Activated CD4-positive, alpha-beta T cell treated with anti-CD3 and anti-CD28 coated beads for 4 hours (primary cell): ENCODE measurements at regions not wholly inside any gene's neighbourhood (a gene's known extent, or its start where the extent isn't known, plus 50 kb on each side); places are given as distances from the start of the nearest gene placed in this dataset.

Experiments
- DNase-seq, 2 donors: peaks; one replicate each; pipeline ENCODE4 v3.0.0-alpha.2; 2020

DNA sequence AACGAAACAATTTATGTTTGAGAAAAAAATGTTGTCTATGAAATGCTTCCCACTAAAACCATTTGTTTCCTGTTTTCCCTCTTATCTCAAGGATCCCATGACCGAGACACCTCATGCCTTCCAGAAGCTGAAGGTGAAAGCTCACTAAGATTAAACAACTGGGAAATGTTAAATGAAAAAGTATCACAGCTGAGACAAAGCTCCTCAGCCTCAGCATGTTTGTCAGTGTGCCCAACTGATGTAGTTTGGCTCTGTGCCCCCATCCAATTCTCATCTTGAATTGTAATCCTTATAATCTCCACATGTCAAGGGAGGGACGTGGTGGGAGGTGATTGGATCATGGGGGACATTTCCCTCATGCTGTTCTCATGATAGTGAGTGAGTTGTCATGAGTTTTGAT lies 327.3 kb downstream of the HTR7 start:
- no peak for DNase-seq

- no peak for DNase-seq
Observed at GRCh38 chr10:90557385-90557784, 300.5 kb downstream of the HTR7 start.

DNA sequence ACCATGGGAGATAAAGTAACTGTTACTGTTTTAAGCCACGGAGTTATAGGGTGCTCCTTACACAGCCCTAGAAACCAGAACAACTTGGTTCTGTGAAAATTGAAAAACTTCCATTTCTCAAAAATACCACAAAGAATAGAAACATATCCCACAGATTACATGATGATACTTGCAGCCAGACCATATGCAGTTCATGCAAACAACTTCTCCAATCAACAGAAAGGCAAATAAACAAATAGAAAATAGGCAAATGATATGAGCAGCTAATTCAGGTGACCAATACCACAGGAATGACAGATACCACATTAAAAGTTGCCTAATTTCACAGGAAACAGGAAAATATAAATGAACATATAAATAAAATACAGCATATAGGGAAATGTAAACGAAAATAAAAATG lies 297.5 kb downstream of the HTR7 start:
- DNase-seq = no peak

DNA sequence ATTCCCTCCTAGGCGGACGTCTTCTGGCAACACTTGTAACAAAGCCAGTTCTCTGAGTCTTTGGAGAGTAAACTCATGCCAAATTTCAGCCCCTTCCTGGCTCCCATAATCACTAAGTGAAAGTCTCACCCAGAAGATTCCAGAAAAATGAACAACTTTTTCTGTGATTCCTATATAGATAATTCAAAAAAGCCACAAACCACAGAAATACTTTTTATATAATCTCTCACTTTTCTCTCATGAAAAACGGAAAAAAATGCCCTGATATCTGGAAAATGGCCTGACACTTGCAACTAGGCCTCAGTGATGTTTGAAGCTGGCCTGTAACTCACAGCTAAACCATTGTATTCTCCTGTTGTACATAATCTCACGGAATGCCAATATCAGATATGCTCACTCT lies 296.2 kb downstream of the HTR7 start:
- DNase-seq = no peak

DNA sequence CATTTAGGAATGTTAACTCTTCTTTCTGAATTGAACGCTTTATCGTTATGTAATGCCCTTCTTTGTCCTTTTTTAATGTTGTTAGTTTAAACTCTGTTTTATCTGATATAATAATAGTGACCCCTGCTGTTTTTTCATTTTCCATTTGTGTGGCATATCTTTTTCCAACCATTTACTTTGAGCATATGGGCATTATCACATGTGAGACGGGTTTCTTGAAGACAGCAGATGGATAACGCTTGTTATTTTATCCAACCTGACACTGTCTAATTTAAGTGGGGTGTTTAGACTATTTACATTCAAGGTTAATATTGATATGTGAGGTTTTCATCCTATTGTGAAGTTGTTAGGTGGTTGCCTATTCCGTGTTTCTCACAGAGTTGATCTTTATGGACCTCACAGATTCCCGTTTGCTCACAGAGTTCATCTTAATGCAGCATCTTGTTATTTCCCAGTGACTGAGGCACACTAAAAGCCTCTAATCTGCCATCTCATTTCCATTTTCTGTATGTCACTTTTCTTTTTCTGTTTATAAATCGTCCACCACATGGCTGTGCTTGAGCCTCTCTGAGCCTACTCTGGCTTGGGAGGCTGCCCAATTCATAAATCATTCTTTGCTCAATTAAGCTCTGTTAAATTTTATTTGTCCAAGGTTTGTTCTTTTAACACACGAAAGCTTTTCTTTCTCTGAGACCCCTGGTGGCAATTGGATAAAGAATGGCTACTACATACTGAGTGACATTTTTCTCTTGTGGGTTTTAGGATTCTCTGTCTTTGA lies 286.2 kb downstream of the HTR7 start:
- no peak for DNase-seq

DNA sequence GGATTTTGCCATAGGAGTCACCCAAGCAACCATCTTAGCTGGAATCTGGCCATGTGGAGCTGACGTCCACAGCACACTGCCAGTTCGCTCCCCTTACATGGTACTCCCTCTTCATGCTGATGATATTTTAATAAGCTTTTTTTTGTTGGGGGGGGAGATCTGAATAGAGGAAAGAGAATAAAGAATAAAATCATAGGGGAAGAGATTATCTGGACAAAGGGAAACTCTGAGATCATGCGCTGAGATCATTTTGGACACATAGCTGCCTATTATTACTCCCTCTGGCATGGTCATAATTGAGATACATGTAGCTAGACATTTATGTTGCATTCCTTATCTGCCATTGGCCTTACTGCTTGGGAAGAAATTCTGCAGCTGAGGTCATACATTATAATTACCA lies 282.7 kb downstream of the HTR7 start:
- no peak for DNase-seq

- DNase-seq = no peak
Observed at GRCh38 chr10:90577569-90577968, 280.3 kb downstream of the HTR7 start.

DNA sequence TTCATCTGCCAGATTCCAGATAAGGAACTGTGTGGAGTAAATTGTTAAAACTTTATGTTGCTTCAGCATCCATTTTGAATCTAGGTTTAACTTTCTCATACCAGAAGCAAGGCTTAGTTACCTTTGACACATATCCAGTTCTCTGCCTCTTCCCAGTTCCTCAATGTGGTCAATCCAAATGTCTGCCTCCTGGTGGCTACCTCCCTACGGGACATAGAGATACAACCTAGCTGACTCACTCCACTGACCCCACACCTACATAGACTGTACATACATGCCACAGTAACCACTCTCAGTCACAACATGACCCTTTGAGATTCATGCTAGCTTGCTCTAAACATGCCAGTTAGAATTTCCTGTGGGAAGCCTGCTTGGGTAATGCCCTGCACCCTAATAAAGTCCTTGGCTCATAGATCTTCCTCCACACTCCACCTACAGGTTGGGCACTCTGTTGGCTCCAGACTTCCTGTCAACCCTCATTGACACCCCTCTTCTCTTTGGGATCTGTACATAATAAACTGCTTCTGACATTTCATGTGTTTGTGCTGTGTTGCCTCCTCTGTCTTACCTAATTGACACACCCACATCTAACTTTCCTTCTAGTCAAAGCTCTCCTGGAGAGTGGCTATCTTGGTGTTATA lies 278.1 kb downstream of the HTR7 start:
- DNase-seq = no peak

GRCh38 chr10:90583416-90583815 lies 274.4 kb downstream of the HTR7 start:
- no peak for DNase-seq

GRCh38 chr10:90587081-90587491 lies 270.8 kb downstream of the HTR7 start:
- no peak for DNase-seq

GRCh38 chr10:90587561-90587960 lies 270.3 kb downstream of the HTR7 start:
- DNase-seq = no peak

- no peak for DNase-seq
Observed at GRCh38 chr10:90588222-90588621, 269.6 kb downstream of the HTR7 start.

DNA sequence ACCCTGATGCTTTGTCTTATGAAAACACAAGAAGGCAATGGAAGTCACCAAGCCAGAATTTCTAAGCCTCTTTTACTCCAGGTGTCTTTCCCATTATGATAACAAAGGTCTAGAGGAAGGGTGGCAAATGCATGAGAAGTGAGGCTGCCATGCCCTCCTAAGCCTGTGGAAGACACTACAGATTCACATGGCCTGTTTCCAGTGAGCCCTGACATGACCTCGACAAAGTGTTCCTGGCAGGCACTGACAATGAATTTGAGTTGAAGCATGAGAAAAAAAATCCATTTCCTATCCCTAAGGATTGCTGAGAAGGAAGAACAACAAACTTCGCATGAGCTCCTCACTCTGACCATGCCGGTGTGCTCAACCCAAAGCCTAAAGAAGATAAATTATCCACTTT lies 268.0 kb downstream of the HTR7 start:
- no peak for DNase-seq

- no peak for DNase-seq
Observed at GRCh38 chr10:90591629-90592028, 266.2 kb downstream of the HTR7 start.

- DNase-seq = no peak
Observed at GRCh38 chr10:90592638-90593302, 265.1 kb downstream of the HTR7 start.

DNA sequence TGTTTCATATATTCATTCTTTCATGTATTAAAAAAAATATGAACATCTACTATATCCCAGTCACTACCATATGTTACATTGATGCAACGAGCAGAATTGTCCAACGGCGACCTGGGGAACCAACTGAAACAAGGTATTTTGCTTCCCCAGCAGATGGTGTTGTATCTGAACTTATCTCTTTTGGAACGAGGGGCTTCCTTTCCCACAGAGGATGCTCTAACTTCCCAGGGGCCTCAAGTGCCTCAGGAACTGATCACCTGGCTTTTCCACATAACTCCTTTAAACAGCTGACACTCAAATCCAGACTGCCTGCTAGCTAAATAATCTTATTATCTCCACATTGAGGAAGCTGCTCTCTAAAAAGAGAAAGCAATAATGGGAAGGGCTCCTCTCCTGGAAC lies 259.3 kb downstream of the HTR7 start:
- DNase-seq = no peak

- no peak for DNase-seq
Observed at GRCh38 chr10:90602862-90603610, 254.8 kb downstream of the HTR7 start.

DNA sequence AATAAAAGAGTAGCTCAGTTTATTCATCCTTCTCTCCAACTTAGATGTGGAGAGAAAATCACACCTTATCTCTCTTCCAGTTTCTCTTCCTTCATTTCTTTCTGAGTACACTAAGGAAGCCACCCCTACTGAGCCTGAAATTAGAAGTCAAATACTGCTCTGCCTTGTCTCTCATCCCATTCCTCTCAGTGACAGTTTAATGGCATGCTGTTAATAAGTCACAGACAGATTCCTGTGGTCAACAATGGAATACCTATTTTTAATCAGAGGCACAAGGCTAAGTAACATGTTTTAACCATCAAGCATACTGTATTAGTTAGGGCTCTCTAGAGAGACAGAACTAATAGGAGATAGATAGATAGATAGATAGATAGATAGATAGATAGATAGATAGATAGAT lies 253.2 kb downstream of the HTR7 start:
- no peak for DNase-seq

GRCh38 chr10:90605506-90605905 lies 252.3 kb downstream of the HTR7 start:
- DNase-seq = no peak

DNA sequence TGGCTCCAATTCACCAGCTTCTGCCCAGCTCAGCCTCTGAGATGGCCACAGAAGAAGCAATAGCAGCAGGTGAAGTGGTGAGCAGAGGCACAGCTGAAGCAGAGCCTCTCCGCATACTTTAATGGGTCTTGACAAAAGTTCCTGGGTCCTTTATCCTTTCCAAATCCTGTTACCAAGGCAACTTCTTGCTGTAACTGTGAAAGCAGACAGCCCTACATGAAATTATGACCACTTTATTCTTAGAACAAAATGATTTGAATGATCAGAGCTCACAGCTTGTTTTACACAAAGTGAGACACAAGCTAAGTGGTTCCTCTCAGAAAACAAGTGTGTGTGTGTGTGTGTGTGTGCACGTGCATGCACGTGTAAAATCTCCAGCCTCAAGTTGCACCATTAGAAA lies 245.6 kb downstream of the HTR7 start:
- DNase-seq = no peak

DNA sequence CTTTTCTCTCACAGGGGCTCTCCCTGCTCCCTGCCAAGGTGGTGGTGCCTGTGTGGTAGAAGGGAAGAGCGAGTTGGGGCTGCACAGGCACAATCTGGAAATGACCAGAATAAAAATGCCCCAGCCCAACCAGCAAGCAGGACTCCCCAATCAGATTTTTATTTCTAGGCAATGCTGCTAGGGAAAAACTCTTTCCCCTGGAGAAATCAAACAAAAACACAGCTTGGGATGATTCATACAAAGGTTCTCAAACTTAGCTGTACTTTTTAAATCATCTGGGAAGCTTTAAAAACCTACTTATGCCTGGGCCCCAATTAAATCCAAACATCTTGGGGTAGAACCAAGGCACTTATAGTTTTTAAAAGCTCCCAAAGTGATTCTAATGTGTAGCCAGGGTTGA lies 243.2 kb downstream of the HTR7 start:
- no peak for DNase-seq

- DNase-seq = no peak
Observed at GRCh38 chr10:90621577-90621976, 236.3 kb downstream of the HTR7 start.

- no peak for DNase-seq
Observed at GRCh38 chr10:90635111-90635765, 222.6 kb downstream of the HTR7 start.
